HG03575 (cell line): ENCODE measurements at regions not wholly inside any gene's neighbourhood (a gene's known extent, or its start where the extent isn't known, plus 50 kb on each side); places are given as distances from the start of the nearest gene placed in this dataset.
"Not testable (repeated sequence)": the region's sequence is repeated elsewhere in the genome, so short reads cannot be mapped to it uniquely, and the experiment has no call there.

Source experiments
- ATAC-seq: cut with Tn5 transposase; IDR thresholded peaks from one replicate; pipeline ENCODE4 v1.9.1; 2021; ENCODE audit not compliant: unreplicated experiment, insufficient number of reproducible peaks, low FRiP score; ENCODE audit errors: extremely low read depth

DNA sequence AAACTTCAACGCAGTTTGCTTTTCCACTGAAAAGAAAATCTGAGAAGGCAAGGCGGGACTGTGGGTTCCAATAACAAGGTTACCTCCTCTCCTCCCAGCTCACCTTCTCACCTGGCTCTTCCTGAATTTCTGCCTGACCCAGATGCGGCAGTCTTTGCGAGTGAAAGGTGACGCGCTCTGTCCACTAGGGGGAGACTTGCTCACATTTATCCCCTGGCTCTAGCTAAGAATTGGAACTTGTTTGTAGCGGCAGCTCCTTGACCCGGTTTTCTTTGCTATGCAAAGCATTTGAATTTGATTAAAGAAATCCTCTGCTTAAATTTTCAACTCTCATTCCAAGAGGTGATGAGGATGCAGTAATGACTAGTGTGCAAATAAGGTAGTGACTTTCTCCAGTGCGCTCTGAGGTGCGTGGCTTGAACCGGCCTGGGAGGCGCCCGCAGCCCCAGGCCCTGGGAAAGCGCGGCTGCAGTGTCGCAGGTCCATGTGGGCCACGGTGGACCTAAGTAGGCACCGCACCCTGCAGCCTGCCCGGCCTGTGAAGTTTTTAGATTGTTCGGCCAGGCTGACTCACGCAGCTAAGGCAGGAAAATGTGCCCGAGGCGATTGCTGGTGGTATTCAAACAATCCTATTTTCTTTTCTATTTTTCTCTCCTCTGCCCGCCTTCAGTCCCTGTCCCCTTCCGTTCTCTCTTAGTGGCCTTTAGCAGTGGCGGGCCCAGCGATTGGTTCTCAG, 336.9 kb upstream of the NPSR1 start:
- ATAC-seq: peak; percentile 68

DNA sequence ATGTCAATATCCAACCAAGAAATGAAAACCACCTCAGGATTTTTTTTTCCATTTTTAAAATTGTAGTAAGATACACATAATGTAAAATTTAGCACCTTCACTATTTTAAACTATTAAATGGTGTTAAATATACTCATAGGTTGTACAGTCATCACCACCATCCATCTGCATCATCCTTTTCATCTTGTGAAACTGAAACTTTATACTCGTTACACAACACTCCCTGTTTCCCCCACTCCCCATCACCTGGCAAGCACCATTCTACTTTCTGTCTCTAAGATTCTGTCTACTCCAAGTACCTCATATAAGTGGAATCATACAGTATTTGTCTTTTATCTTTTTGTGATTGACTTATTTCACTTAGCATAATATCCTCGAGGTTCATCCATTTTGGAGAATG, 335.2 kb upstream of the NPSR1 start:
- ATAC-seq: no peak

DNA sequence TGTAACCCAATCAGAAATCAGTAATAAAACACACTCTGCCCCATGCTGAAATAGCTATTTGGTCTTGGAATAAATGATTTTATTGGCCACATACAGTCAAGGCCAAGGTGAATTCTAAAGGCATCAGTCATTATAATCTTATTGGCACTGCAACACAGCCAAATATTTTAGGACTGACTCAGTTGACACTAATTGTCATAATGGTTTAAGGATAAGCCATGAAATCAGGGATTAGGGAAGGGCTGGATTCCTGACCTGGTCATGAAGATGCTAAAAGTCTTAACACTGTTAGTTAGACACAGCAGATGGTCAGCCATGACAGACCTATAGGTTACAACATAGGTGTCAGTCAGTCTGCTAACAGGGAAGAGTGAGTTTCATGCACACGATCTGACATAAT, 330.3 kb upstream of the NPSR1 start:
- no peak for ATAC-seq

GRCh38 chr7:34330308-34330707, 327.7 kb upstream of the NPSR1 start:
- ATAC-seq: no peak

GRCh38 chr7:34331102-34331501, 326.9 kb upstream of the NPSR1 start:
- no peak for ATAC-seq

GRCh38 chr7:34332006-34332405, 326.0 kb upstream of the NPSR1 start:
- ATAC-seq: no peak

GRCh38 chr7:34333184-34333583, 324.8 kb upstream of the NPSR1 start:
- ATAC-seq: no peak

GRCh38 chr7:34333925-34334324, 324.1 kb upstream of the NPSR1 start:
- no peak for ATAC-seq

DNA sequence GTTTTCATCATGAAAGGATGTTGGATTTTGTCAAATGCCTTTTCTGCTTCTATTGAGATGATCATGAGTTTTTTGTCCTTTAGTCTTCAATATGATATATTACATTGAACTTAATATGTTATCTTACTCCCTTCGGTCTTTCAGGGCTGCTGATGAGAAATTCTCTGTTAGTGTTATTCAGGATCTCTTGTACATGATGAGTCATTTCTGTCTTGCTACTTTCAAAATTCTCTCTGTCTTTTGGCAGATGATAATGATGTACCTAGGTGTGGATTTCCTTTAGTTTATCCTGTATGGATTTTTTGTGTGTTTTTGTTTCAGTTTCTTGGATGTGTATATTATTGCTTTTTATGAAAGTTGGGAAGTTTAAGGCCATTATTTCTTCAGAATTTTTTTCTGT, 320.9 kb upstream of the NPSR1 start:
- ATAC-seq: no peak

DNA sequence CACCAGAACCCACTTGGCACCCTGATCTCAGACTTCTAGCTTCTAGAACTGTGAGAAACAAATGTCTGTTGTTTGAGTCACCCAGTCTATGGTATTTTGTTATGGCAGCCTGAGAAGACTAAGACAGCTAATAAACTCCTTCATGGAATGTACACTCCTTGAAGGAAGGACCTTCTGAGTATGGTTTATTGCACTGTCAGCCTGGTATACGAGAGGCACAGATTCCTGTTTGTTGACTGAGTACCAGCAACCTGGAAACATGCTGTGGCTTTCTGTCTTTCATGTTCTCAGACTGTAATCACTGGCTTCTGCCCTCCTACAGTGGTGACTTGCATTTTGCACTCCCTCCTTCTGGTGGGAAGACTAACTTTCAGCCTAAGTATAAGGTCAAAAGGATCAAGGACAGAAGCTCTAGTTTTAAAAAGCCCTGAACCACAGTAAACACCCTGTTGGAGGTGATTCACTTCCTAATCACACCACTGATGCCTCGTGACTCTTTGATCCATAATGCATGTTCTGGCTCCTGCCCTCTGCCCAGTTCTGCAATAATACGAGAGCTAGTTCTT, 319.0 kb upstream of the NPSR1 start:
- no peak for ATAC-seq

DNA sequence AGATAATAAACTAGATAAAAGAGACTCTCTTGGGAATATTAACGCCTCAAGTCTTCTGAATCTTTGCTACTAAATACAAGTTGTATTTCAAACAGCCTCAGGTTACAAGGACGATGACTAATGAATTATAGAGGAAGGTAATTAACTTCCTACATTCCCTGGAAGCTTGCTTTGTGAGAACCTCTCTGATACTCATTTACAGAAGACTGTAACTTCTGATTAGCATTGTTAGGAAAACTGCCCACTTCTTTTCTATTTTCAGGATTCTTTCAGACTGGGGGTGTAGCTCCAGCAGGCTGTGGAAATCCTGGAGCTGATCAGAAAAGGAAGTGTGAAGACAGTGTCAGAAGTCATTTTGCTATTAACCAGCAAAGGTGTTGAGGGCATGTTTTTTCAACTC, 316.7 kb upstream of the NPSR1 start:
- no peak for ATAC-seq

- ATAC-seq: no peak
These were observed 315.6 kb upstream of the NPSR1 start for GRCh38 chr7:34342387-34342786.

- ATAC-seq: no peak
These were observed 314.4 kb upstream of the NPSR1 start for GRCh38 chr7:34343667-34344066.

DNA sequence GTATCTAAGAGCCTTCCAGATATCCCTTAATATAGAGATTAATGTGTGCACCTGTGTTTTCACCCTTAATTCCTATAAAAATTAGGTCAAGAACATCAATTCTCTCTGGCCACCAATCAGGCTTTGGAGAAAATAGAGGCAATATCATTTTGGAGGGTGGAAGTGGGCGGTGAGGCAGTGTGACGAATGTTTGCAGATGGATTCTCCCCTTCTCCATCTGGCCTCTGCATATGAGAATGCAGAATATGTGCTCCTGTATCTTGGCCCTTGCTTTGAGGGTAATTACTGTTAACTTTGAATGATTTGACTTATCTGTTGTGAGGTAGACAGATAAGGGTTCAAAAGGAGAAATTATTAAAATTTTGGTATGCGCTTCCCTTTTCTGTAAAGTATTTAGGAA, 304.0 kb upstream of the NPSR1 start:
- ATAC-seq: no peak

DNA sequence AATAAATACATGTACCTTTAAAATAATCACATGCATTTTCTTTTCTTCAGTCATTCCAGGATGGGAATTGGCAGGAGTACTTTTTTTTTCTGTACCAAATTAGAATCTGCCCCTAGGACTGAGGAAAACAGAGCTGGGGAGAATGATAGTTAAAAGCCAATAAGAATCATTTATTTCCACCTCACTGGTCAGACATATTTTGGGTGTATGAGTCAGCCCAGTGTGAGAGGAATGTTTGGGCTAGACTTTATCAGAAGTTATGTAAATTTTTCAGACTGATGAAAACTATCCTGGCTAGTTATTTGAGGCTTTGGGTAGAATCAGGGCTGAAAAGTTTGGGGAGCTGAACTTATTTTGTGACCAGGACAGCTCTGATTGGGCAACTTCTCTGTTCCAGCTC, 303.1 kb upstream of the NPSR1 start:
- ATAC-seq: no peak

DNA sequence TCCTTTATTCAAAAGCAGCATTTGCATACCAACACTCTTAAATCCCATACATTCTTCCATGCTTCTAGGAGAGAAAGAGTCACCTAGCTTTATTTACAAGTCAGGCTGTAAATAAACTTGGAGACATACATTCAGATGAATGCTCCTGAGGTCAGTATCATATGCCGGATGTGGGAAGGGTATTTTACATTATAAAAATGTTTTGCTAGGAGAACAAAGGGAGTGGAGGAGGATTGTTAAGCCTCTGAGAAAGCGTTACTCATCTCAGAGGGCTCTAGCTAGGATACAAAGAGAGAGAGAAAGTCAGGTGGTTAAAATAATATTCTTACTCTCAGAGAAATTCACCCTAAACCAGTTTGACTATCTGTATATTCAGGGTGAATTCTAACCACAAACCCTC, 300.9 kb upstream of the NPSR1 start:
- ATAC-seq: no peak

DNA sequence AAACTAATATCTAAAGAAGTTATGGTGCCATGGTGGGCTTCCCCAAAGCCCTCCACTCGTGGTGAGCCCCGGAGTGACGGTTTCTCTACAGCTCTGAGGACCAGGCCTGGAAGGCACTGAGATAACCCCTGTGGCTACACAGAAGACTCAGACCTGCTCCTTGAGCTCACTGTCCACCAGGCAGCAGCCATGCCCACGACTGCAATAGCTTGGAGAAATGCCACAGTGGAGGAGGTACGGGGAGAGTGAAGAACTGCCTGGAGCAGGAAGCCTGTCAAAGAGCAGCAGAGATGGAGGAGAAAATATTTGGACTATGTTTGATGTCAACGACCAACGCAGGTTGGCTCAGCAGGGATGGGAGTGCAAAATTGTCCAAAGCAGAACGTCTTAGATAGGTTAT, 300.1 kb upstream of the NPSR1 start:
- ATAC-seq: no peak

GRCh38 chr7:34358578-34358977, 299.4 kb upstream of the NPSR1 start:
- not testable (repeated sequence) for ATAC-seq

DNA sequence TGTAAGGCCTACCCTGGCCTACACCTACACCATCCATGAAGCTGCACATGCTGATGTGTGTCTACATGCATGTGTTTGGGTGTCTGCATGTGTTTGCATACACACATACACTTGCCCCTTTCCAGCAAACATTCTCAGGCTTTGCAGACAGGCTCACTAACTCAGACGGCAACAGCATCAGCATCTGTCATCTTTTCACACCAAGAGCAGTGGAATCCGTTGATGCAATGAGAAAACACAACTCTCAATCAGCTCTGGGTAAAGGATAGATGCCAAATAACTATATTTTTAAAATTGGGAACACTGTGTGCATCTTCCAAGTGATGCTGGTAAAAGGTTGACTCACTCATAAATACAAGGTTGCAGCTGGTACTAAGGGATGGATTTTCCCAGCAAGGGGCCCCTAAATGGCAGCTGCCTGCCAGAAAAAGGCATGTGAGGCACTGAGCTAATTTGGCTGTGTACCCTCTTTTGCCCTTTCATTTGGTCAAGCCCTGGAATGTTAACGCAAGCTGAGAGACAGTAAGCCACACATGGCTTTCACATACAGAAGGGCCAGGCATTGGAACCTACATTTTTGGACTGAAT, 296.3 kb upstream of the NPSR1 start:
- no peak for ATAC-seq

GRCh38 chr7:34362621-34363020, 295.4 kb upstream of the NPSR1 start:
- no peak for ATAC-seq

DNA sequence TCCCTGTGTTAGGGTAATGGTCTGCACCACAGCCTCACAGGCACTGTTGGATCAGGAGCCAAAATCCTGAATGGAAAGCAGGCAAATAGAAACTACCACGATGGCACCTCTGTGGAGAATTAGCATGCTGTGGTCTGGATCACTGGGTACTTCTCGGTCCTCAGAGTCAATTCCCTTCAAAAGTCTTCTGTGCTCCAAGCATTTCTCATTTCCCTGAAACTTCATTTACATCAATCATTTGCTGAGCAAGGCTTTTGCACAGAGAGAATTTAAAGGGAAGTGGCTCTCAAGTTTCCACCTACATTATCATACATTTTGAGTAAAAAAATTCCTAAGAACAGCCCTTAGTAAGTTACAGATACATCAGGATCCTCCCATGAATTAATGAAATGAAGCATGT, 293.9 kb upstream of the NPSR1 start:
- no peak for ATAC-seq
